GM19463 (cell line): ENCODE measurements at regions not wholly inside any gene's neighbourhood (a gene's known extent, or its start where the extent isn't known, plus 50 kb on each side); places are given as distances from the start of the nearest gene placed in this dataset.
"Not testable (repeated sequence)": the region's sequence is repeated elsewhere in the genome, so short reads cannot be mapped to it uniquely, and the experiment has no call there.

Experiments
- ATAC-seq: cut with Tn5 transposase; IDR thresholded peaks from one replicate; pipeline ENCODE4 v1.9.1; 2021; ENCODE audit warnings: mild to moderate bottlenecking, moderate library complexity; ENCODE audit not compliant: unreplicated experiment

DNA sequence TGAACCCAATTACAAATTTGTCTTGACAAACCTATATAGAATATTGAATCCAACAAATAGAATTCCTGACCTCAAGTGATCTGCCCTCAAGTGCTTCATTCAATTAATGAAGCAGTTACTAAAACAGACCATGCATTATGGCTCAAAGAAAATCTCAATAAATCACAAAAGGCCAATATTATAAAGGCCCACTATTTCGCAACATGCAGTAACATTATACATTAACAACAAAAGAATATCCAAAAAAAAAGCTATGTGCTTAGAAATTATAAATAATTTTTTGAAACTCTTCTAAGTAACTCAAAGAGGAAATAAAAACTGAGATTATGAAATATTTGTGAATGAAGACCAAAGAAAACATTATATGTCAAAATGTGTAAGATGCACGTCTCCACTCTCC lies 177.7 kb downstream of the ZNF674 start:
- ATAC-seq: no peak

DNA sequence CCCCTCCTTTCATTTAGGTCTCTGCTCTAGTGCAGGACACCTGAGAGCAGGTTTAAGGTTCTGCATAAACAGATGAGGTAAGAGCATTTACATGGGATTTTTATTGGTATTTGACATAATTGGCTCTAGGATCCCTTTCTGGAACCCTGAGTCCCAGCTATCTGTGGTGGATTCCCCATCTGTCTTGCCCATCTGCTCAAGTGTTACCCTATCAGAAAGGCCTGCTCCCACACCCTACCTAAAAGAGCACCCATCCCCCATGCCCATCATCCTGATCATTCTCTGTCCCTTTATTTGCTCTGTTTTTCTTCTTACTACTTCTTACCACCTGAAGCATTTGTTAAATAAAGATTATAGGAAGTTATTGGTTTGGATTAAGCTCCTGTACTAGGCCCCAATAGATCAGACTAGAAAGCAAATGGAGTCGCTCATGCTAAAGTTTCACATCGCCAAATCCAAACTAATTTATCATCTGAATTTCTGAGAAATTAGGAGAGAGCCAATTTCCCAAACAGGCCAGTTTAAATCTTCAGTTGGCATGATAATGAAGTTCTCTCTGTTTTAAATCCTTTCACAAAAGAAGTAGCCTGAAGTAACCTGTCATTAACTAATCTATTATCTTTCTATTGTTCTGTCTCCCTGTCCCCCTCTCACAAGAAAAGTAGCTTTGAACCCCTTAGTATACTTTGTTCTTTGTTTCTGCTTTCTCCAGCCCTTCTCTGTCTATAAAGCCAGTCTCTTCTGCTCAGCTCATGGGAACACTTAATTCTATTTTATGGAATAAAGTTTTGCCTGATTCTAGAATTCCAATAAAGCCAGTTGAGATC lies 178.6 kb downstream of the ZNF674 start:
- ATAC-seq: no peak

DNA sequence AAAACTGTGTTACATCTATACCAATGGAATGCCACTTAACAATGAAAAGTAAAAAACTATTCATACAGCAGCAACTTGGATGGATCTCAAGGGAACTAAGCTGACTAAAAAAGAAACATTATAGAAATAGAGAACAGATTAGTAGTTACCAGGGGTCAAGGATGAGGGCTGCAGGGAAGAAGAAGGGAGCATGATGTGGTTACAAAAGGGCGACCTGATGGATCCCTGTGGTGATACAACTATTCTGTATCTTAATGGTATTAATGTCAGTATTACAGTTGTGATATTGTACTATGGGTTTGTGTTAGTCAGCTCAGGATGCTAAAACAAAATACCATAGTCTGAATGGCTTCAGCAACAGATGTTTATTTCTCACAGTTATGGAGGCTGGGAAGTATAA lies 190.7 kb downstream of the ZNF674 start:
- no peak for ATAC-seq

DNA sequence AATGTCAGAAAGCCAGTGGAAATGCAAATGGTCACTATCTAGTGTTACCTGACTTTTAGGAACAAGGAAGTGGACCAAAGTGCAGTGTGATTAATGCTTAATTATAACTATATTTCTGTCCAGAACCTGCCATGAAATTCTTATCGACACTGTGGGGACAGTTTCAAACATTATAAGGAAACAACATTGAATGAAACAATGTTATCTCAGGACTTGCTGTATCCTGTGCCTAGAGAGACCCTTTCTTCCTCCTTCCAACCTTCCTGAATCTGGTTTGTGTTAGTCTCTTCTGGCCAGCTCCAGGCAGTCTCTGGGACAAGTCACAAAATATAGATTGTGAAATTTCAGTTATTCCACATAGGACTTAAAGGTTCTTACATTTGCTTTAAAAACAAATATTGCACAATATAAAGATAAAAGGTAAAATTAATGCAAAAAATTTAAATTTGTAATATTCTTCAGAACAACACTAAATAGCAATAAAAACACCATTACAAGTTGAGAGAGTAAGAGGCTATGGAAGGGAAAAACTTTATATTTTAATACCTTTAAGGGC lies 203.4 kb downstream of the ZNF674 start:
- ATAC-seq: no peak

DNA sequence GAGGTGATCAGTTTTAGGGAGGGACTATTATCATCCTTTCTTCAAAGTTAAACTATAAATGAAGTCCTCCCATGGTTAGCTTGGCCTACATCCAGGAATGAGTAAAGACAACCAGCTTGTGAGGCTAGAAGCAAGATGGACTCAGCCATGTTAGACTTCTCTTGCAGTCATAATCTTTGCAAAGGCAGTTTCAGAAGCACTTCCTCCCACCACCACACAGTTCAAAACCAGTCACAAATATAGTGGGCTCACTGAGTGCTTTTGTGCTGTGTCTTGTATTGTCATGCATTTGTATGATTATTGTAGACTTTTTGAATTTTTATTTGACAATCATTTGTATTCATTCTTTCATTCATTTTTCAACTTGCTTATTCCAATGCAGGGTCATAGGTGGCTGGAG lies 204.5 kb downstream of the ZNF674 start:
- no peak for ATAC-seq

DNA sequence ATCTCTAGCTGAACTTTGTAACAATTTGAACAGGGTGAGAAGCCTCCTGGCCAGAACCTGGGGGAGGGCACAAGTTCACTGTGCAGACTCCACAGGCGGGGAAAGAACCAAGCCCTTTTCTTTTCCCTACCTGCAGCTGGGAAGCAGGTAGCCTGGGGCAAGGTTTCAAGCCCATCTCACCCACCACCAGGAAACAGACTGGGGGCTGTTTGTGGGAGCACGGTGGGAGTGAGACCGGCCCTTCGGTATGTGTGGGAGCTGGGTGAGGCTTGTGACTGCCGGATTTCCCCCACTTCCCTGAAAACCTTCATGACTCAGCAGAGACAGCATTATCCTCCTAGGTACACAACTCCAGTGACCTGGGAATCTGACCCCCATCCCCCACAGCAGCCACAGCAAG lies 211.7 kb downstream of the ZNF674 start:
- ATAC-seq: no peak

DNA sequence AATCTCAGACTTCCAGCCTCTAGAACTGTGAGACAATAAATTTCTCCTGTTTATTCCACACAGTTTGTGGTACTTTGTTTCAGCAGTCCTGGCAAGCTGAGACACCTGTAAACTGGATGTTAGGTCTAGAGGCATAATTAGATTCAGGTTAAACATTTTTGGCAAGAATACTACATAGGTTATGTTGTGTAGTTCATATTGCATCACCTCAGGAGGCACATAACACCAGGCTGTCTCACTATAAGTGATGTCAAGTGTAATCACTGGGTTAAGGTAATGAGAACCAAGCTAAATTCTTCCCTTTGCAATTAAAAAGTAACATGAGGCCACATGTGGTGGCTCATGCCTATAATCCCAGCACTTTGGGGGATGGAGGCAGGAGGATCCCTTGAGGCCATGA lies 214.2 kb downstream of the ZNF674 start:
- ATAC-seq: no peak

DNA sequence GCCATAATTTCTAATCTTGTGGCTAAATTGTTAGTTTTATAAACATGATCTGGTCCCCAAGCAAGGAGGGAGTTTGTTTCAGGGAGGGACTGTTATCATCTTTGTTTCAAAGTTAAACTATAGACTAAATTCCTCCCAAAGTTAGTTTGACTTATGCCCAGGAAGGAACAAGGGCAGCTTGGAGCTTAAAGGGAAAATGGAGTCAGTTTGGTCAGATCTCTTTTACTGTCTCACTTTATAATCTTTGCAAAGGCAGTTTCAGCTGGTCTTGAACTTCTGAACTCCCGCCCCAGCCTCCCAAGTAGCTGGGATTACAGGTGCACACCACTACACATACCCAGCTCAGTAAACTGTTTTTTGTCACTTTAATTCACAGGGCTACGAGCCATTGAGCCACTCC lies 214.7 kb downstream of the ZNF674 start:
- ATAC-seq: no peak

DNA sequence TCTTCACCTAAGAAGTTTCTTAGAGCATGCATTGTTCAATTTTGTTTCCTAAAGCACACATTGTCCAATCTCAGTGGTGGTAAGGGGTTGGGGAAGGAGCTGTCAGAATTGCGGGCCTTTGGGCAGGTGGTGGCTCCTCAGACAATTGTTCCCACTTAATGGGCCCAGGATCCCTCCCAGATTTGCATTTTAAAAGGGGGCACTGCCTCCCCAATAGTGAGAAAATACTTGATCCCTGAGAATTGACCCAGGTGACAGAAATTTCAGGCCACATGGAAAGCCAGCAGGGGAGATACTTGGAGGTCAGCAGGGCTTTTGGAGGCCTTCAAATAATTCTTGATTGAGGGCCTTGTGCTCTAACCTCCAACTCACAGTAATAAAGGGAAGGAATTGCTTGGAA lies 217.1 kb downstream of the ZNF674 start:
- no peak for ATAC-seq

DNA sequence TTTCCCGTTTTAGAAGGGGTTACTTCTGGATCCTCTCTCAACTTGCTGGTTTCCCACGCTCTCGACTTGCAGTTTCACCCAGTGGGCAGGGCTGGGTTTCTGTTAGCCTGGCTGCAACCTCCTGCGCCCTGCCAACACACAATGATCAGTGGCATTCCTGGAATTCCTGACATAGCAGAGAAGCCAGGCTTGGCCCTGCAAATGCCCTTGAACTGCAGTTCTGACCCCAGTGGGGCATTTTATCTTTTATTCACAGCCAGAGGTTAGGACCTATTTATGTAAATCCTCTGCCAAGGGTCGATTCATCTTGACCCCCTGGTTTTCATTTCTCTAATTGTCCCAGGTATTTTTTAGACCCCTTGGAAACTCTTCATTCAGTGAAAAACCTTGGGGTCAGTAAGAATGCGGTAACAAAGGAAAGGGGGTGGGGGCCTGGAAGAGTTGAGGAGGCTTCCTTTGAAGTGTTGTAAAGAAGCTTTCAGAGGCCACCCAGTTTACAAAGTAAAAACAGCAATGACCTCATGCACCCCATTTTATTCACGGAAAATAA lies 217.6 kb downstream of the ZNF674 start:
- no peak for ATAC-seq

DNA sequence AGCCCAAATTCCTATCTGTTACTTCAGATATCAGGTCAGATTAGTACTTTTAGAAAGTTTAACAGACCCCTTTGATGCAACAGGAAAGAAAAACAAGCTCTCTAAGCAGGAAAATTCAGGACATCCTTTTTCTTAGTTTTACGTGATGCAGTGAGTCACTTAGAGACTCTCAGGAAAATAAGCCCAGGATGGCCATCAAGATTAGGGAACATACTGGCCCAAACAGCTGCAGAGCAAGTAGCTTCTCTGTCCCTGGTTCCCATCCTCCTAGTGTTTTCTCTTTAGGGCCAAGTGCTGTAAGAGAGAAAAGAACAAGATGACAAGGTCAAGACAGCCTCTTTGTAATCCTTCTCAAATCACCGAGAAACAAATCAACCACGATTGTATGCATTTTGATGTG lies 219.1 kb downstream of the ZNF674 start:
- ATAC-seq: no peak

DNA sequence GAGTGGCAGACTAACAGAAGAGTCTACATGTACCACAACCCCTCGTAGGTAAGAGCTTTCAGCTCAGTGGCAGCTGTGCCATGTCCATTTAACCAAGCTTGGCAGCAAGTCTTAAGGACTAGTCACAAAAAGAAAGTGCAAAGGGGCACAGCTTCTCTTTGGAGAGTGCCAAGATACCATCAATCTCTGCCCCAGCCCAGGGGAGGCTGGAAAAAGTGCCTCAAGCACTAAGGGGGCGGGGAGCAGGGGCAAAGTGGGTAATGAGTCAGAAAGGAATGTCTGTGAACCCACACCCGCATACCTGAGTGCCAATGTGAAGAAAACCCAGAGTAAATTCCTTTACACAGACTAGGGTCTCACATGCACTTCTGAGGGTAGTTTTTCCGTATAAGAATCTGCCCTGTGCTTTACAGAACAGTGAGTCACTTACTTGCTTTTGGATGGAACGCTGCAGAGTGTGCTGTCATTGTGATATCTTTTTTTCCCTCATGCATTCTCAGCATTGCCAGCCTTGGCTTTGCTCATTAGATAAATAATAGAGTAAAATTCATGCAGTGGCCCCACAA lies 219.8 kb downstream of the ZNF674 start:
- ATAC-seq: no peak

DNA sequence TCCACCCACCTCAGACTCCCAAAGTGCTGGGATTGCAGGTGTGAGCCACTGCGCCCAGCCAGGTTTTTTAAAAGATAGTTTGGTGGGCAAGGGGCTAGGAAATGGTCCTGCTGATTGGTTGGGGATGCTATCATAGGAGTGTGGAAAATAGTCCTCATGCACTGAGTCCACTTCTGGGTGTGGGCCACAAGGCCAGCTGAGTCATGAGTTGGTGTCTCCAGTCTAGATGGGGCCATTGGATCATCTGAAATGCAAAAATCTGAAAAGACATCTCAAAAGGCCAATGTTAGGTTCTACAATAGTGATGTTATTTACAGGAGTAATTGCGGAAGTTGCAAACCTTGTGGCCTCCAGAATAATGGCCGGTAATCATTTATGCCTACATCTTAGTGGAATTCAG lies 221.1 kb downstream of the ZNF674 start:
- no peak for ATAC-seq

DNA sequence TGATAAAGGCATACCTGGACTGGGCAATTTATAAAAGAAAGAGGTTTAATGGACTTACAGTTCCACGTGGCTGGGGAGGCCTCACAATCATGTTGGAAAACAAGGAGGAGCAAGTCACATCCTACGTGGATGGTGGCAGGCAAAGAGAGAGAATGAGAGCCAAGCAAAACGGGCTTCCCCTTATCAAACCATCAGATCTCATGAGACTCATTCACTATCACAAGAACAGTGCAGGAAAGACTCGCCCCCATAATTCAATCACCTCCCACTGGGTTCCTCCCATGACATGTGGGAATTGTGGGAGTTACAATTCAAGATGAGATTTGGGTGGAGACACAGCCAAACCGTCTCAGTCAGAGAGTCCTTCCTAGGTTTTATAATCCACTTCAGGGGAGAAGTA lies 222.3 kb downstream of the ZNF674 start:
- not testable (repeated sequence) for ATAC-seq

DNA sequence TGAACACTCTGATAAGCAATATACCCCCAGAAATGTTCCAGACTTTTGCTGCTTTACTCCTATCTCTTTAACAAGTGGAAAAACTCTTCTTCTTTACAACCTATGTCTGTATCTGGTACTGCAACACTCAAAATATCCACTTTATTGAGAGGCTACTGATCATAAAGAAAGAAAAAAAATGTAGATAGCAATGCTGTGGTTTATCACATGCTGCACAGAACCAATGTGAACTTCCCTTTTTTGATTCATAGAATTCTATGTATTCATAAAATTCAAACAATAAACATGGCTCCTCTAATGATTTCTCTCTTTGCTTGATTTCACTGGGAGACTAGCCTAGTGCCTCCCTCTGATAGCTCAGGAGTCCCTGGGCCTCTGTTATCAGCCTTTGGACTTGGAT lies 223.5 kb downstream of the ZNF674 start:
- ATAC-seq: no peak

DNA sequence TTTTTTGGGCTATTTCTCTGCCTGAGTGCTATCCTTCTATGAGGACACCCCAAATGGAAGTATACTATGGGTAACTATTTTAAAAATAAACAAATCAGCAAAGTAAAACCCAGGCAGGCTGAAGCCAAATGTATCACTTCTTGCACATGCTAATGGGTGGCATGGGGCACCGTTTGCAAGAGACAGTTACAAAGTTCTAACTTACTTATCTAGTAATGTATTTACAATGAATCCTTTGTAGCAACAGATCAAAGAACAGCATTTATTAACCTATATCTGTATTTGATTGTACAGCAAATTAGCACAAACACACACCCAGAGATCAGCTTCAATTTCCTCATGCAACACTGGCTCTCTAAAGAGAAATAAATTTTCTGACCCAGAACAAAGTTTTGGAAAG lies 225.5 kb downstream of the ZNF674 start:
- no peak for ATAC-seq

DNA sequence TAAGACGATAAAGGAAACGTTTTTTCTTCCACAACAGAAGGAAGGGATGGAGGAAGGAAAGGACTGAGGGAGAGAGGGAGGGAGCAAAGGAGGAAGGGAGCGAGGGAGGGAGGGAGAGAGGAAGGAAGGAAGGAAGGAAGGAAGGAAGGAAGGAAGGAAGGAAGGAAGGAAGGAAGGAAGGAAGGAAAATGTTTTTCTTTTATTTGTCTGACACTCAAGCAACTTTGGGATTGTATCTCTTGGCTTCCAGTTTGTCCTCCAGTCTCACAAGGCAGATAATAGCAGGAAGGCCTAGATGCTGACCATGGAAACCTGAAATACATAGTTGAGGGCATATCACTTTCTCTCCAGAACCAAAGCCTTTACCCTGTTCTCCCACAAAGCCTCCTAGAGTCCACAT lies 226.7 kb downstream of the ZNF674 start:
- ATAC-seq: no peak

DNA sequence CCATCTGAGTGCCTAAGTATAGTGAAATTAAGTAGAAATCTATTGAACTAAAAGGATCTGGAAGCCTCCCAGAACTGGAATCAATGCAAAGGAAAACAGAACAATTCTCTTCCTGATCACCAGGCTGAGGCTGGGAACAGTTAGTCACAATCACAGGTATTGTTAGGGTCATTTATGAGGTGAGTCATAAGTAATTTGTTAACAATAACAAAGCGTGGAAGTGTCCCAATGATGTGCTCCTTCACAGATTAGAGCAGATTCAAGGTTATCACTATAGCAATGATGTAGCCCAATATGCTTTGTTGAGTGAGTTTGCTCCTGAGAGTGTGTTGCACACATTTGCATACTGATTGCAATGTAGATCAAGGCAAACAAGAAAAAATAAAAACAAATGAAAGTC lies 228.1 kb downstream of the ZNF674 start:
- no peak for ATAC-seq

DNA sequence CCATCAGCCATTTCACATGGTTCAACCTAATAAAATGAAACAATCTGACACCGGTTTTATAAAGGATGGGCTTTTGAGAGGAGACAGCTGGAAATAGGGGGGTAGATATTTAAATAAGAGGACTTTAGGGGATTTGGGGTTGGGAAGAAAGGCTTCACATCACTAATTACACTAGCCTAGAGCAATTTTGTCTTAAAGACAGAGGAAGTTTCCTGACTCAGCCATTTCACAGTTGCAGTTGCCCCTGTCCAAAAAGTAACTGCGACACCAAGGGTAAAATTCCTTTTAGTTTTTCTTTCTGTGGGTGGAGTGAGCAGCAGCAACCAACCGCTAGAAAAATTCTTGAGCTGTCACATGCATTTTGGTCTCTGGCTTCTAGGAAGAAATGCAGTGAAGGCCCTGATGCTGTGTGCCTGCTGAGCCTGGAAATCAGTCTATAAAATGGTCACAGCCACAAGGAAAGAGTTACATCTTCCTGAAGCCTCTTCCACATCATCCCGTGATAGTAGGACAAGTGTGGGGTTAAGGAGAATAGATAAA lies 233.6 kb downstream of the ZNF674 start:
- ATAC-seq: no peak

DNA sequence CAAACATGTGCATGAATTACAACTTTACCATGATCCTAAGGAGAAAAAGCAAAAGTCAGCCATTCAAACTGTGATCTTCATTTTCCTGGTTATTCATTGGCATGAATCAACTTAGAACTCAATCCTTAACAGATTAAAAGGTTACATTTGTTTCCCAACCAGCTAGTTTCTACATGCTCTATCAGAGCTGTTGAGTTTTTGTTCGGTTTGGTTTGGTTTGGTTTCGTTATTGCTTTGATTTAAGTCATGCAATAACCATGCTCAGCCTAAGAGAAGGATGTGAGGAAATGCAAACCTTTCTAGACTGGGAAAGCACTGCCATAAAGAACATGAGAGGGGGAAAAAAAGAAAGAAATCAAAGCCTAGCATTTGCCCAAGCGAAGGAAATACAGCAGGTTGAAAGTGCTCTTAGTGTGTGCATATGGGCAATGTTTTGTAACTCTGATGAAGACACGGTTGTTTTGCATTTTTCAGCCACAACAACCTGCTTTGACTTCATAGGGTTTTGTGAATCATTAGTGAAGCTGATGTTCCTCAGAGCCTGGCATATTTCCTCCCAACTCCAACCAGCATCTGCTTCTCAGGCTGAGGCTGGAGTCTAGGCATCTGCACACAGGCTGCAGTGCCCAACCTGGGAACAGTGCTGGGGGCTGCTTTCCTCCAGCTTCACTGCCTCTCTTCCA lies 234.3 kb downstream of the ZNF674 start:
- ATAC-seq: peak; percentile 81

DNA sequence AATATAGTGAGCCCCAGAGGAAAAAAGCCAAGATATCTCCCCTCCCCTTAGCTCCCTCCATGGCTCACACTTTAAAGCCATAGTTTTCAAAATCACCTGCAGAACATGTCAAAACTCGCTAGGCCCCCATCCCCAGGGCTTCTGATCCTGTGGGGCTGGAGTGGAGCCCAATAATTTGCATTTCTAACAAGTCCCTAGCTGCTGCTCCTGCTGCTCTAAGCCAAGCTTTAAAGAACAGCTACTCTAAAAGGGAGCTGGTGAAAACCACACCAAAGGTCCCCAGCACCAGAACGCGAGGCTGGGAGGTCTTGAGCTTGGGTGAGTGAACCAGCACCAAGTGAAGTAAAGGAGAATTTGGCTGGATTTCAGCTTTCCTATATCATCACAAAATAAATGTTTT lies 237.1 kb downstream of the ZNF674 start:
- ATAC-seq: no peak
